ENCODE measurements at regions not wholly inside any gene's neighbourhood (a gene's known extent, or its start where the extent isn't known, plus 50 kb on each side); places are given as distances from the start of the nearest gene placed in this dataset.

- no peak for DNase-seq
- Histone ChIP-seq H2AFZ (ENCODE audit: insufficient read depth, low read depth, low read length, poor library complexity, severe bottlenecking) (no peak overlapping the region), H3K4me3 (replicated peaks in 1 of 3; ENCODE audit: low read depth in 2 of 3, low read length in 3 of 3) (no peak overlapping the region), H3K36me3 (replicated peaks in 1 of 2; ENCODE audit: control insufficient read depth in 1 of 2, insufficient read depth in 2 of 2, low read length in 2 of 2) (no peaks in the 10 kb centered on the region), H3K27me3 (ENCODE audit: control insufficient read depth in 2 of 2, insufficient read depth in 2 of 2, low read length in 2 of 2) (no peaks in the 10 kb centered on the region), H3K27ac (ENCODE audit: low read depth in 1 of 2, low read length in 2 of 2) (no peak overlapping the region), H4K20me1 (ENCODE audit: insufficient read depth, low read length) (no peaks in the 10 kb centered on the region), H3K9ac (ENCODE audit: insufficient read depth, low read length, poor library complexity, severe bottlenecking) (no peak overlapping the region), H3K4me1 (ENCODE audit: control insufficient read depth in 1 of 2, insufficient read depth in 2 of 2, low read length in 2 of 2) (no peaks in the 10 kb centered on the region), H3K9me3 (replicated peaks in 1 of 2; ENCODE audit: control insufficient read depth in 1 of 2, insufficient read depth in 1 of 2, low read length in 2 of 2) (no peaks in the 10 kb centered on the region), H3K4me2 (replicated peaks; ENCODE audit: extremely low read depth, low read length, poor library complexity, severe bottlenecking) (no peak overlapping the region), H3K79me2 (ENCODE audit: insufficient read depth, low read length) (no peaks in the 10 kb centered on the region)
- Mint-ChIP-seq H3K36me3 (no peaks in the 10 kb centered on the region), H3K27ac (no peak overlapping the region), H3K27me3 (ENCODE audit: low read depth in 3 of 3) (peaks cover 2 to 7% (median 4%) of the 10 kb centered on the region in 3 donors), H3K9me3 (no peaks in the 10 kb centered on the region), H3K4me1 (no peaks in the 10 kb centered on the region), H3K4me3 (no peak overlapping the region)
- no CpG with 5 or more reads among the region's 2 CpGs for WGBS (ENCODE audit: insufficient coverage)
- intact Hi-C loops (cut with micrococcal nuclease) = no loop called here
- TF ChIP-seq CTCF (IDR thresholded peaks at IDR 0.05) = peak; percentile 2
Measured at GRCh38 chr1:209249280-209249670, 334.2 kb upstream of the CAMK1G start.

- TF ChIP-seq CTCF (IDR thresholded peaks at IDR 0.05) = no peak
- Mint-ChIP-seq H3K27ac (no peak overlapping the region), H3K4me3 (no peak overlapping the region)
Measured at GRCh38 chr1:209249785-209250440, 333.6 kb upstream of the CAMK1G start.

More at GRCh38 chr1:209249785-209250440, 333.6 kb upstream of the CAMK1G start:
- DNase-seq = no peak
- no peaks in the 10 kb centered on the region for H3K36me3 Mint-ChIP-seq
- no peaks in the 10 kb centered on the region for H3K9me3 Mint-ChIP-seq
- Histone ChIP-seq H3K9me3 (replicated peaks in 1 of 2; ENCODE audit: control insufficient read depth in 1 of 2, insufficient read depth in 1 of 2, low read length in 2 of 2) (no peaks in the 10 kb centered on the region), H3K4me3 (replicated peaks in 1 of 3; ENCODE audit: low read depth in 2 of 3, low read length in 3 of 3) (no peak overlapping the region), H3K27ac (ENCODE audit: low read depth in 1 of 2, low read length in 2 of 2) (no peak overlapping the region), H4K20me1 (ENCODE audit: insufficient read depth, low read length) (no peaks in the 10 kb centered on the region), H3K36me3 (replicated peaks in 1 of 2; ENCODE audit: control insufficient read depth in 1 of 2, insufficient read depth in 2 of 2, low read length in 2 of 2) (no peaks in the 10 kb centered on the region), H3K79me2 (ENCODE audit: insufficient read depth, low read length) (no peaks in the 10 kb centered on the region), H3K4me1 (ENCODE audit: control insufficient read depth in 1 of 2, insufficient read depth in 2 of 2, low read length in 2 of 2) (no peaks in the 10 kb centered on the region), H3K27me3 (ENCODE audit: control insufficient read depth in 2 of 2, insufficient read depth in 2 of 2, low read length in 2 of 2) (no peaks in the 10 kb centered on the region), H2AFZ (ENCODE audit: insufficient read depth, low read depth, low read length, poor library complexity, severe bottlenecking) (no peak overlapping the region), H3K4me2 (replicated peaks; ENCODE audit: extremely low read depth, low read length, poor library complexity, severe bottlenecking) (no peak overlapping the region), H3K9ac (ENCODE audit: insufficient read depth, low read length, poor library complexity, severe bottlenecking) (no peak overlapping the region)
- intact Hi-C loops (cut with micrococcal nuclease) = no loop called here
- WGBS (ENCODE audit: insufficient coverage) = 67% methylated on average over 2 of the region's 8 CpGs
- no peaks in the 10 kb centered on the region for H3K4me1 Mint-ChIP-seq
- peaks cover 2 to 7% (median 4%) of the 10 kb centered on the region in 3 donors for H3K27me3 Mint-ChIP-seq (ENCODE audit: low read depth in 3 of 3)
